ENCODE measurements at regions not wholly inside any gene's neighbourhood (a gene's known extent, or its start where the extent isn't known, plus 50 kb on each side); places are given as distances from the start of the nearest gene placed in this dataset.

GRCh38 chr7:46035166-46035565 is 114.1 kb upstream of the IGFBP3 start:
- TF ChIP-seq, protein P1, sequence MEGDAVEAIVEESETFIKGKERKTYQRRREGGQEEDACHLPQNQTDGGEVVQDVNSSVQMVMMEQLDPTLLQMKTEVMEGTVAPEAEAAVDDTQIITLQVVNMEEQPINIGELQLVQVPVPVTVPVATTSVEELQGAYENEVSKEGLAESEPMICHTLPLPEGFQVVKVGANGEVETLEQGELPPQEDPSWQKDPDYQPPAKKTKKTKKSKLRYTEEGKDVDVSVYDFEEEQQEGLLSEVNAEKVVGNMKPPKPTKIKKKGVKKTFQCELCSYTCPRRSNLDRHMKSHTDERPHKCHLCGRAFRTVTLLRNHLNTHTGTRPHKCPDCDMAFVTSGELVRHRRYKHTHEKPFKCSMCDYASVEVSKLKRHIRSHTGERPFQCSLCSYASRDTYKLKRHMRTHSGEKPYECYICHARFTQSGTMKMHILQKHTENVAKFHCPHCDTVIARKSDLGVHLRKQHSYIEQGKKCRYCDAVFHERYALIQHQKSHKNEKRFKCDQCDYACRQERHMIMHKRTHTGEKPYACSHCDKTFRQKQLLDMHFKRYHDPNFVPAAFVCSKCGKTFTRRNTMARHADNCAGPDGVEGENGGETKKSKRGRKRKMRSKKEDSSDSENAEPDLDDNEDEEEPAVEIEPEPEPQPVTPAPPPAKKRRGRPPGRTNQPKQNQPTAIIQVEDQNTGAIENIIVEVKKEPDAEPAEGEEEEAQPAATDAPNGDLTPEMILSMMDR (IDR thresholded peaks at IDR 0.05; ENCODE audit: low read depth, low read length): no peak
- Histone ChIP-seq H3K27me3 (no peaks in the 10 kb centered on the region), H3K4me3 (ENCODE audit: low read depth, low read length) (no peak overlapping the region), H3K36me3 (no peaks in the 10 kb centered on the region), H3K9me3 (no peaks in the 10 kb centered on the region), H3K4me1 (no peaks in the 10 kb centered on the region)
- no peak for DNase-seq

DNA sequence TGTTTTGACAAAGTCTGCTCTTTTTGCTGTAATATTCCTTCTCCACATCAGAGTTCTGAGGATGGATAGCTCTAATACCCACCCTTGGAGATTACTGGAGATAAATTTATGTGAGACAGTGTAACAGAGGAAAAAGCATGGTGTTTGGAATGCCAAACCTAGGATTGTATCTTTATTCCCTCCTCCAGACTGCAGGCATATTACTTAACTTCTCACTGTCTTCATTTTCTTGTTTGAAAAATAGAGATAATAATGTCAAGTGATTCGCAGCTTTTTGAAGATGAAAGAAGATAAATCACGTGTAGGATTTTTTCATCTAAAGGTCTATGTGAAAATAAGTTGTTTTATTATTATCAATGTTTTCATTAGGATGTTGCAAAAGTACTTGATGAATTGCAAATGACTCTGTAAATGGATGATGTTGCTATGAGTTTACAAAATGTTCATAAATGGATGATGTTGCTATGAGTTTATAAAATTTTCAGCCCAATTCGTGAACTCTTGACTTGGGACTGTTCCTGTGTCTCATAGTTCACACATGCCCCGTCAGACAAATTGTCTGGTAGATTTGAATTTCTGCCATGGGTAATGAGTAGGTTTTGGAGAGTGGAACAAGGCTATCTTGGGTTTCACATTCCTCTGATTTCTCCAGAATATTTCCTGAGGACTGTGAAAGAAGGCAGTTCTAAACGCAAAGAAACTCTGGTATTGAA is 113.1 kb upstream of the IGFBP3 start:
- no peaks in the 10 kb centered on the region for H3K4me1 ChIP-seq
- H3K9me3 ChIP-seq: no peaks in the 10 kb centered on the region
- no peaks in the 10 kb centered on the region for H3K27me3 ChIP-seq
- no peaks in the 10 kb centered on the region for H3K36me3 ChIP-seq
- H3K4me3 ChIP-seq (ENCODE audit: low read depth, low read length): no peak overlapping the region
- DNase-seq: no peak
- TF ChIP-seq, protein P1 (IDR thresholded peaks at IDR 0.05; ENCODE audit: low read depth, low read length): no peak

- no peaks in the 10 kb centered on the region for H3K9me3 ChIP-seq
- H3K4me3 ChIP-seq (ENCODE audit: low read depth, low read length): no peak overlapping the region
- H3K36me3 ChIP-seq: no peaks in the 10 kb centered on the region
- TF ChIP-seq, protein P1 (IDR thresholded peaks at IDR 0.05; ENCODE audit: low read depth, low read length): no peak
- H3K4me1 ChIP-seq: no peaks in the 10 kb centered on the region
- no peak for DNase-seq
- no peaks in the 10 kb centered on the region for H3K27me3 ChIP-seq
Observed at GRCh38 chr7:46033592-46033991, 112.5 kb upstream of the IGFBP3 start.

DNA sequence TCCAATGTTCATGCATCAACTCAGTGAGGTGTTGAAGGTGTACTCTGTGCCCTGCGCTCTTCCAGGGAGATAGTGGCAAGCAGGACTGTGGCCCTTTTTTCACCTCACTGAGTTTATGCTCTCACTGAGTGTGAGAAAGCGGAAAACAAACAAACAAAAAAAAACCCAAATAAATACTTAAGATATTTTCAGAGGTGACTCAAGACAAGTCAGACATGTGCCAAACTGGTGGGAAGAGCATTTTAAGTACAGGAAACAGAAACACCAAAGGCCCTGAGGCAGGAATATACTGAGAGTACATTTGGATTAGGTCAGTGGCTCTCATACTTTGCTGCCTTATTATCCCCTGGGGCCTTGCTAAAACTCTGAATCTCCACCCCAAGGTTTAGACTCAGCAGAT is 111.9 kb upstream of the IGFBP3 start:
- no peaks in the 10 kb centered on the region for H3K9me3 ChIP-seq
- TF ChIP-seq, protein P1 (IDR thresholded peaks at IDR 0.05; ENCODE audit: low read depth, low read length): no peak
- no peaks in the 10 kb centered on the region for H3K36me3 ChIP-seq
- H3K4me1 ChIP-seq: no peaks in the 10 kb centered on the region
- H3K27me3 ChIP-seq: no peaks in the 10 kb centered on the region
- H3K4me3 ChIP-seq (ENCODE audit: low read depth, low read length): no peak overlapping the region
- DNase-seq: no peak

DNA sequence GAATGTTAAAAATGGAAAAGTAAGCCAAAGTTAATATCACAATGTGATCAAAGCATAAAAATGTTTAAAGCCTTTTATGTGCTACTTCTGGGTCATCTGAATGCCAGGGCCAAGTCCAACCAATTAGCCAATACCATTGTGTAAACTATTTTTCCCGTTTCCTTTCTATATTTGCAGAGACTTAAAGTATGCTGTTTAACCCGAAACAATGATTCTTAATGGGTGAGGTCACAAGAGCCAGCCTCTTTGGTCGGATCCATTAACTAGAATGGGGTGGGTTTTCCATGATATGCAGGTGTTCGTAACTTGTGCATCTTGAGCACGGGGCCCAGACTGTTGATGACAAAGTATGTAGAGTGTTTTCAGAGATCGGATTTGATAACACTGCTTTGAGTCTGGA is 111.3 kb upstream of the IGFBP3 start:
- H3K4me1 ChIP-seq: no peaks in the 10 kb centered on the region
- H3K27me3 ChIP-seq: no peaks in the 10 kb centered on the region
- TF ChIP-seq, protein P1 (IDR thresholded peaks at IDR 0.05; ENCODE audit: low read depth, low read length): no peak
- H3K9me3 ChIP-seq: no peaks in the 10 kb centered on the region
- no peak overlapping the region for H3K4me3 ChIP-seq (ENCODE audit: low read depth, low read length)
- H3K36me3 ChIP-seq: no peaks in the 10 kb centered on the region
- DNase-seq: no peak

GRCh38 chr7:46029111-46029704 is 108.1 kb upstream of the IGFBP3 start:
- DNase-seq: no peak
- no peaks in the 10 kb centered on the region for H3K4me1 ChIP-seq
- no peaks in the 10 kb centered on the region for H3K36me3 ChIP-seq
- no peaks in the 10 kb centered on the region for H3K27me3 ChIP-seq
- TF ChIP-seq, protein P1 (IDR thresholded peaks at IDR 0.05; ENCODE audit: low read depth, low read length): no peak
- H3K9me3 ChIP-seq: no peaks in the 10 kb centered on the region
- no peak overlapping the region for H3K4me3 ChIP-seq (ENCODE audit: low read depth, low read length)

All from BE2C (cell line).